ENCODE measurements at regions not wholly inside any gene's neighbourhood (a gene's known extent, or its start where the extent isn't known, plus 50 kb on each side); places are given as distances from the start of the nearest gene placed in this dataset.

DNA sequence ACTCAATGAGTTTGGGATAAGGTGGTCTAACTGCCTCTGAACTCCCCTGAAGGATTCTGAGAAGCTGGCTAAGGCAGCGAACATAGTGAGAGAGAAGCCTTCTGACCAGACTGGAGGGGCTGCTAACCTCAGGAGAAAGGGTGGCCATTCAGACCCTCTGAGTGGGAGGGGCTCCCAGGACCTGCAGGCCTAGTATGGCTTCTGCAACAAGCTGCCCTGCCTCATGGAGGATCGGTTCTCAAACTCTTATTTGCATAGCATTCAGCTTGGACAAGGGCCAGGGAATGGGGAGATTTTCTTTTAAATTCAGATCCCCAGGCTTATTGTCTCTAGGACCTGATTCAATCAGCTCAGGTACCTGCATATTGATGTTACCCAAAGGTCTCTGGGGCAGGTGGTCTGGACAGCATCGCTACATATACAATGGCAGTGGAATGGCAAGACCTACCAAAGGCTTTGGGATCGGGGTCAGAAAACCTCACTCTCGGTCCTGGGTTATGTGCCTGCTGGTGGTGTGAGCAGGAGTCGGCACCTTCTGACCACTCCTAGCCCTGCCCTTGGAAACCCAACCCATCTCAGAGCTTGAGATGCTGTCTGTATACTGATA lies 599.1 kb downstream of the BRD1 start:
- TF ChIP-seq, protein P1, sequence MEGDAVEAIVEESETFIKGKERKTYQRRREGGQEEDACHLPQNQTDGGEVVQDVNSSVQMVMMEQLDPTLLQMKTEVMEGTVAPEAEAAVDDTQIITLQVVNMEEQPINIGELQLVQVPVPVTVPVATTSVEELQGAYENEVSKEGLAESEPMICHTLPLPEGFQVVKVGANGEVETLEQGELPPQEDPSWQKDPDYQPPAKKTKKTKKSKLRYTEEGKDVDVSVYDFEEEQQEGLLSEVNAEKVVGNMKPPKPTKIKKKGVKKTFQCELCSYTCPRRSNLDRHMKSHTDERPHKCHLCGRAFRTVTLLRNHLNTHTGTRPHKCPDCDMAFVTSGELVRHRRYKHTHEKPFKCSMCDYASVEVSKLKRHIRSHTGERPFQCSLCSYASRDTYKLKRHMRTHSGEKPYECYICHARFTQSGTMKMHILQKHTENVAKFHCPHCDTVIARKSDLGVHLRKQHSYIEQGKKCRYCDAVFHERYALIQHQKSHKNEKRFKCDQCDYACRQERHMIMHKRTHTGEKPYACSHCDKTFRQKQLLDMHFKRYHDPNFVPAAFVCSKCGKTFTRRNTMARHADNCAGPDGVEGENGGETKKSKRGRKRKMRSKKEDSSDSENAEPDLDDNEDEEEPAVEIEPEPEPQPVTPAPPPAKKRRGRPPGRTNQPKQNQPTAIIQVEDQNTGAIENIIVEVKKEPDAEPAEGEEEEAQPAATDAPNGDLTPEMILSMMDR (conservative IDR thresholded peaks at IDR 0.05): no peak
- no peak overlapping the region for H3K27ac ChIP-seq

DNA sequence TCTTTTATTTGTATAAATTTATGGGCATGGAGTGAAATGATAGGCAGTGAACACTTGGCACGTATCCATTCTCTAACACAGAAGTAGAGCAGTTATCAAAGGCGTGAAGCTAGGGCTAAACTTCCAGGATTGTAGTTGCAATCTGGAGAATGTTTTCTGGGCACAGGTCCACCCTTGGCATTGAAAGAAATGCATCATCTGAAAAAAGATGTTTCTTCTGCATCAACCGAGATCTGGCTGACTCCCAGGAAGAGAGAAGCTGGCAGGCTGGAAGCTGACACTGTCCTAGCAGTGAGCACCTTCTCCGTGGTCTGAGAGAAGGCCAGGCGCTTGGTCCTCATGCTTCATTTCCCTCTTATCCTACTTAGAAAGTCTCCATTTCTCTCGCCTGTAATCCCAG lies 600.0 kb downstream of the BRD1 start:
- no peak overlapping the region for H3K27ac ChIP-seq
- TF ChIP-seq, protein P1 (conservative IDR thresholded peaks at IDR 0.05): no peak

DNA sequence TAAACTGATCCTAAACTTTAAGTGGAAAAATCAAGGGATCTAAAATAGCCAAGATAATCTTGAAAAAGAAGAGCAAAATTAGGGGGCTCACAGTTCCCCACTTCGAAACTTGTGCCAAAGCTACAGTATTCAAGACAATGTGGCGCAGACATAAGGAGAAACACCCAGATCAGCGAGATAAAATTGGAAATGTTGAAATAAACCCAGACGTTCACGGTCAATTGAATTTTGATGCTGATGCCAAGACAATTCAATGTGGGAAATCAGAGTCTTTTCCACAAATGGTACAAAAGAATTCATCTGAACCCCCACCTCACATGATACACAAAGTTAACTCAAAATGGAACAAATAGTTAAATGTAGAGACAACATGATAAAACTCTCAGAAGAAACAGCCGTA lies 601.6 kb downstream of the BRD1 start:
- no peak overlapping the region for H3K27ac ChIP-seq
- TF ChIP-seq, protein P1 (conservative IDR thresholded peaks at IDR 0.05): no peak

DNA sequence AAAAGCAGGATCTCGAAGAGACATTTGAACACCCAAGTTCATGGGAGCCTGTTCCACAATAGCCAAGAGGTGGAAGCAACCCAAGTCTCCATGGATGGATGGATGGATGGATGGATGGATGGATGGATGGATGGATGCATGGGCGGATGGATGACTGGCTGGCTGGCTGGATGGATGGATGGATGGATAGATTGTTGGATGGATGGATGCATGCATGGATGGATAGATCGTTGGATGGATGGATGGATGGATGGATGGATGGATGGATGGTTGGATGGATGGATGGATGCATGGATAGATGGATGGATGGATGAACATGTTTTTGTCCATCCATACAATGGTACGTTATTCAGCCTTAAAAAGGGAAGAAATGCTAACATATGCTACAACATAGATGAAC lies 603.4 kb downstream of the BRD1 start:
- H3K27ac ChIP-seq: no peak overlapping the region
- TF ChIP-seq, protein P1 (conservative IDR thresholded peaks at IDR 0.05): no peak

DNA sequence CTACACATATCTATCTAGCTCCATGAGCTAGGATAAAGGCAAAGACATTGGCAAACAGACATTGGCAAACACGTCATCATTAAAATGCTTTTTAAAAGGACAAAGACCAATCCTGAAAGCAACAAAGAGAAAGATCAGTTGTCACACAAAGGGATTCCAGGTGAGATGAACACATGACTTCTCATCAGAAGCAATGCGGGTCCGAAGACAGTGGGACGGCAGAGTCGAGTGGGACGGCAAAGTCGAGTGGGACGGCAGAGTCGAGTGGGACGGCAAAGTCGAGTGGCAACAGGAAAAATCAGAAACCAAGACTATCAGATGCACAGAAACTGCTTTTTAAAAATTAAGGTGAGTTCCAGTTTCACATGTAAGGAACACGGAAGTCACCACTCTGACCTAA lies 609.5 kb downstream of the BRD1 start:
- TF ChIP-seq, protein P1 (conservative IDR thresholded peaks at IDR 0.05): no peak
- H3K27ac ChIP-seq: no peak overlapping the region

DNA sequence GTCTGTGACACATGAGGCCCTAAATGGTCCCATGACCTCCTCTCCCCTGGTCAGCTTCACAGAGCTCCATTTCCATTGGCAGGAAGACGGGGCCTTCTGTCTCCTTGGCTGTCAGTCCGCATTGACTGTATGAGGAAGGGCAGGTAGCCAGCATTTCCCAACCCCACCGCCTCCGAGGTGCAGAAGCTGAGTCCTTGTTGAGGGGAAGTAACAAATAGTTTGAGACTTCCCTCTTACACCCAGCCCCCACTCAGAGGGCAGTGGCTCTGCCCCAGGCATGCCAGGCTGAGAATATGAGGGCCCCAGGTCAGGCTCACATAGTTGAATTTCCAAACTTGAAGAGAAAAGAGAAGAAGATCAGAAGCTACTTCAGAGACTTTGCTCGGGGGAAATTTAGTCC lies 611.1 kb downstream of the BRD1 start:
- H3K27ac ChIP-seq: no peak overlapping the region
- TF ChIP-seq, protein P1 (conservative IDR thresholded peaks at IDR 0.05): no peak

DNA sequence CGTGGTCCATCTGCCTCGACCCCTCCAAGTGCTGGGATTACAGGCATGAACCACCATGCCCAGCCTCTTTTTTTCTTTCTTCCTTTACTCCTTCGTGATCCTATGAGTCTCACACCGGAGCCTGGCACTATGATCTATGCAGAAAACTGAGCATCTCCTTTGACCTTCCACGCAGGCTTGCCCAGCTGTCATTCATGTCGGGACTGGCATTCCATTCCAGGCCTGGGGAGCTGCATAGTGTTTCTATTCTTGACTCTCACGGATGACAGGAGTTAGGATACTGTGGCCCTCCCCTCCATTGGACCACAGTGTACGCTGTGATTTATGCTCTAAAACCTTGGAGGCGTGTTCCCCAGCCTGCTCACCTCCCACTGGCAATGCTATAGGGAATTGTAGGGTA lies 611.8 kb downstream of the BRD1 start:
- TF ChIP-seq, protein P1 (conservative IDR thresholded peaks at IDR 0.05): no peak
- no peak overlapping the region for H3K27ac ChIP-seq

Measured in VCaP (cell line).